Heart left ventricle (tissue), 16 donors: ENCODE measurements at regions not wholly inside any gene's neighbourhood (a gene's known extent, or its start where the extent isn't known, plus 50 kb on each side); places are given as distances from the start of the nearest gene placed in this dataset.

ENCODE experiments used
- ATAC-seq, 4 donors: fragments of 200-7000 bp; cut with Tn5 transposase; one replicate each; pipeline ENCODE4 v1.9.1; 2020 to 2022; ENCODE audit warnings: moderate library complexity in 4 of 4, mild to moderate bottlenecking in 3 of 4, moderate number of reproducible peaks in 1 of 4
- DNase-seq, 5 donors: peaks; one replicate each; pipeline ENCODE4 v3.0.0-alpha.2; 2020
- H3K27ac ChIP-seq, 12 donors: fragments of 200-600 bp; sonication (generic) in 4 of 12; one replicate each; pipeline versions ENCODE4 v1.5.0 to v1.8.0; 2016 to 2022; ENCODE audit warnings: mild to moderate bottlenecking in 2 of 12
- H3K27me3 ChIP-seq, 9 donors: fragments of 200-600 bp; sonication (generic) in 2 of 9; one replicate each; pipeline versions ENCODE4 v1.5.1 to v1.8.0; 2016 to 2022; ENCODE audit warnings: mild to moderate bottlenecking in 3 of 9
- H3K36me3 ChIP-seq, 9 donors: fragments of 200-600 bp; sonication (generic) in 2 of 9; one replicate each; pipeline versions ENCODE4 v1.5.0 to v1.8.0; 2018 to 2022; ENCODE audit warnings: mild to moderate bottlenecking in 2 of 9
- H3K4me1 ChIP-seq, 12 donors: fragments of 200-600 bp; sonication (generic) in 4 of 12; one replicate each; pipeline versions ENCODE4 v1.5.0 to v1.8.0; 2016 to 2022; ENCODE audit warnings: mild to moderate bottlenecking in 3 of 12
- H3K4me3 ChIP-seq, 12 donors: fragments of 200-600 bp; sonication (generic) in 4 of 12; one replicate each; pipeline versions ENCODE4 v1.5.0 to v1.8.0; 2017 to 2022; ENCODE audit warnings: mild to moderate bottlenecking in 9 of 12, moderate library complexity in 4 of 12
- H3K9me3 ChIP-seq, 12 donors: fragments of 200-600 bp; sonication (generic) in 4 of 12; one replicate each; pipeline versions ENCODE4 v1.5.0 to v1.8.0; 2016 to 2022; ENCODE audit warnings: mild to moderate bottlenecking in 1 of 12
- POLR2A ChIP-seq, 2 donors: fragments of 450-650 bp; IDR thresholded peaks; one replicate each; pipeline ENCODE4 v1.6.1; 2017; ENCODE audit warnings: antibody characterized with exemption in 2 of 2, mild to moderate bottlenecking in 2 of 2, moderate library complexity in 2 of 2
- WGBS, 4 donors: extraction: QIAGEN DNeasy Blood & Tissue Kit in 2 of 4; methylation state at CpG; one replicate each; pipeline versions ENCODE4 v1.1.5 to v1.1.7; 2013 to 2018; 5-methylcytosine and 5-hydroxymethylcytosine counted together
- intact Hi-C, 10 donors: fragments of 100-400 bp; cut with DNase I; formaldehyde crosslinking; loops; one replicate each; pipeline versions ENCODE4 v1.11.1 to v1.14.2; 2022
- TF ChIP-seq, protein P1 (sequence below), 12 donors: fragments of 200-600 bp; sonication (generic) in 4 of 12; IDR thresholded peaks; one replicate each; pipeline versions ENCODE4 v1.5.0 to v1.8.0; 2018 to 2022; ENCODE audit warnings: antibody characterized with exemption in 12 of 12, mild to moderate bottlenecking in 5 of 12
- donor health status: ischemic (EF 13 %, LVEDD 7.1; RV severe dilation, severe dysfunction).
- donor health status: healthy with polysubstance abuse.
- donor health status: DM: no; HTN: yes; CAD: no.
- donor health status: DM: no; HTN: no; CAD: no.
- donor health status: ischemic (EF 25% LVEDD 6.9; RV normal size, moderate dysfunction).
- donor health status: ischemic (EF 25% LVEDD 5.7; RV mildly dilated, moderate dysfunction).
- donor health status: healthy.
- donor health status: DM: yes; HTN: yes; CAD: no.
- donor health status: ischemic (EF 35%, LVEDD 5.7; RV mildly dilated, moderate dysfunction).
- donor health status: nonischemic (EF 11% LVEDD 7.7; RV severe dilation, severe dysfunction).
- donor health status: DM: yes; HTN: yes; CAD: no.
- donor health status: PGD.
- donor health status: ischemic (EF 29% LVEDD 5.4; RV normal size, mild dysfunction).
- donor health status: nonischemic (EF 23%, LVEDD 6.1; RV moderate dilation, normal function).

DNA sequence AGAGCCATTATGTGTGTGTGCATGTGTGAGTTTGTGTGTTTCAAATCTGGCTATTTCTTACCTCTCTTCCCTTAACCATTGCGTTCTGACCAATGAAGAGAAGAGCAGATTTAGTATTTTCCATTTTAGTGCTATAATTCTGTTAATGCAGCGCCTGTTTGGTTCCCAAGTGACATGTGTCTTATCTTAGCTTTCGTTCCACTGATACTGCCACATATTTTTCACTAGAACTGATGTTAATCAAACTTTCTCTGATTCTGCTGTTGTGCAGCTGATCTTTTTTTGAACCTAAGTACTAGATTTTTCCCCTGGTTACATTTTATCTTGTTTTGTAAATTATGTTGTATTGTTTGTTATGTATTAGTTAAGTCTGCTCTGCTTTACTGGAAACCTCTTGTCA lies 152.9 kb upstream of the MID1 start:
- ATAC-seq = no peak
- WGBS, 4 donors = 50 to 68% (median 62%) methylated on average over 3 of the region's 3 CpGs
- Histone ChIP-seq H3K4me3 (no peak overlapping the region), H3K4me1 (no peaks in the 10 kb centered on the region), H3K27me3 (peaks cover 0 to 10% (median 0%) of the 10 kb centered on the region in 9 donors), H3K36me3 (no peaks in the 10 kb centered on the region), H3K9me3 (no peaks in the 10 kb centered on the region), H3K27ac (no peak overlapping the region)
- TF ChIP-seq POLR2A (IDR thresholded peaks at IDR 0.05) = no peak
- TF ChIP-seq, protein P1, sequence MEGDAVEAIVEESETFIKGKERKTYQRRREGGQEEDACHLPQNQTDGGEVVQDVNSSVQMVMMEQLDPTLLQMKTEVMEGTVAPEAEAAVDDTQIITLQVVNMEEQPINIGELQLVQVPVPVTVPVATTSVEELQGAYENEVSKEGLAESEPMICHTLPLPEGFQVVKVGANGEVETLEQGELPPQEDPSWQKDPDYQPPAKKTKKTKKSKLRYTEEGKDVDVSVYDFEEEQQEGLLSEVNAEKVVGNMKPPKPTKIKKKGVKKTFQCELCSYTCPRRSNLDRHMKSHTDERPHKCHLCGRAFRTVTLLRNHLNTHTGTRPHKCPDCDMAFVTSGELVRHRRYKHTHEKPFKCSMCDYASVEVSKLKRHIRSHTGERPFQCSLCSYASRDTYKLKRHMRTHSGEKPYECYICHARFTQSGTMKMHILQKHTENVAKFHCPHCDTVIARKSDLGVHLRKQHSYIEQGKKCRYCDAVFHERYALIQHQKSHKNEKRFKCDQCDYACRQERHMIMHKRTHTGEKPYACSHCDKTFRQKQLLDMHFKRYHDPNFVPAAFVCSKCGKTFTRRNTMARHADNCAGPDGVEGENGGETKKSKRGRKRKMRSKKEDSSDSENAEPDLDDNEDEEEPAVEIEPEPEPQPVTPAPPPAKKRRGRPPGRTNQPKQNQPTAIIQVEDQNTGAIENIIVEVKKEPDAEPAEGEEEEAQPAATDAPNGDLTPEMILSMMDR (IDR thresholded peaks at IDR 0.05) = no peak
- DNase-seq = no peak
- intact Hi-C loops = no loop called here

DNA sequence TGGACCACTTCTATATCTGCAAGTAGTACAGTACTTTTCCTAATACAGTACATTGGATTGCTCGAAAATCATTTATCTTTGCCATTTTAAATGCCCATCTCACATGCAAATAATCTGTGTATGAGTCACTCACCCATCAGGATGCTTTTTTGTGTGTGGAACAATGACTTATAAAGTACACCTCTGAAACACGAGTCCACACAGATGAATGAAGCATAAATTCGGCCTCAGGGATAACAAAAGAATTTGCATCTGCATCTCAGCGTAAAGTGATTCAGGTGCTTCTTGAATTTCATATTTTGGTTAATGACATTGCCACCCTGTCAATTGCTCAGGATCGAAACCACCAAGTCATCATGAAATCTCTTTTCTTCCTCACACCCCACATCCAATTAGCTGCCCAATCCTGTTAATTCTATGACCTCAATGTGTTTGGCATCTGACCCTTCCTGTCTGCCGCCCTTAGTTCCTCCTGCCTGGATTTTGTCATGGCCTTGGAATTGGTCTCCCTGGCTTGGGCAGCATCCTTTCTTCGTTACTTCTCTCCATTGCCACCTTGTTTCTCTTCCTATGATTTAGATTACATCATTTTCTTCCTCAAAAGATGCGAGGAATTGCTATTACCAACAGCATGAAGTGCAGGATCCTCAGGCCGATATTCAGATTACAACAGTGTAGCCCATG lies 161.6 kb upstream of the MID1 start:
- DNase-seq (no peak), ATAC-seq (no peak)
- Histone ChIP-seq H3K27ac (no peak overlapping the region), H3K4me1 (no peaks in the 10 kb centered on the region), H3K27me3 (peaks cover 0 to 4% (median 0%) of the 10 kb centered on the region in 9 donors), H3K36me3 (no peaks in the 10 kb centered on the region), H3K4me3 (no peak overlapping the region), H3K9me3 (no peaks in the 10 kb centered on the region)
- 68 to 87% (median 80%) methylated on average over 9 of the region's 9 CpGs for WGBS, 4 donors
- no peak for TF ChIP-seq POLR2A (IDR thresholded peaks at IDR 0.05)
- TF ChIP-seq, protein P1 (IDR thresholded peaks at IDR 0.05) = no peak
- intact Hi-C loops = no loop called here

DNA sequence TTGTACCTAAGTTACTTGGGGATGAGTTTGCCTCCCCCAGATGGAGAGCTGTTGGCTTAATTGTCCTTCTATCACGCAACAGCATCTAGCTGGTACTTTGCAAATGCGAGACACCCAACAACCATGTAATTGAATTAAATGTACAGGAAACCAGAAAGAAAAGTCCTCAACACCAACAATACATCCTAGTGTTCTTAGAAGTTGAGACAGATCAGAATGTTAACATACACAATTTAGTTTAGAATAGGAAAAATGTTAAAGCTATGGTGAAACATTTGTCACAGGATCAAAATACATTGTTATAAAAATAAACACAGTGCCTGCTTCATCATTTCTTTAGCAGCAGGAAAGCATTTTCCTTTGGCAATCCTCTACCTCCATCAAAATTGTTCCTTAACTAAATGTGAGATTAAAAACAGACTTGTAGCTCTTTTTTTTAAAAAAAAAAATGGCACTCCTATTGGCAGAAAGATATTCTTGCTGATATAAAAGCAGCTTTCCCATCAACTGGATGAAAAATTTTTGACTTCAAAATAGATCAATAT lies 163.1 kb upstream of the MID1 start:
- ATAC-seq (no peak), DNase-seq (no peak)
- H3K4me3 ChIP-seq = no peak overlapping the region
- intact Hi-C loops = no loop called here
- H3K36me3 ChIP-seq = no peaks in the 10 kb centered on the region
- no peak overlapping the region for H3K27ac ChIP-seq
- TF ChIP-seq POLR2A (IDR thresholded peaks at IDR 0.05) = no peak
- TF ChIP-seq, protein P1 (IDR thresholded peaks at IDR 0.05) = no peak
- H3K27me3 ChIP-seq = peaks cover 0 to under 1% (median 0%) of the 10 kb centered on the region in 9 donors
- H3K9me3 ChIP-seq = no peaks in the 10 kb centered on the region
- WGBS, 4 donors = 72 to 97% (median 93%) methylated on average over 2 of the region's 2 CpGs
- no peaks in the 10 kb centered on the region for H3K4me1 ChIP-seq

DNA sequence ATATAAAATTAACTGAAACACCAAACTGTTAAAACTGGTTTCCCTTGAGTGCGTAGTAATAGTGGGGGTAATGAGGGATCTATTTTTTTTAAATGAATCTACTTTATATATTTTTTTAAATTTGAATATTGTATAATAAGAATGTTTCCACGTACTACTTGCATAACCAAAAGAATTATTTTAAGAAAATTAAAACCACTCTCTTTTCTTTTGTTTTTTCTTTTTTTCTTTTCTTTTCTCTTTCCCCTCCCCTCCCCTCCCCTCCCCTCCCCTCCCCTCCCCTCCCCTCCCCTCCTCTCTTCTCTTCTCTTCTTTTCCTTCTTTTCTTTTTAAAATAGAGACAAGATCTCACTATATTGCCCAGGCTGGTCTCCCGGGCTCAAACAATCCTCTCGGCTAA lies 166.9 kb upstream of the MID1 start:
- 87 to 98% (median 94%) methylated on average over 4 of the region's 4 CpGs for WGBS, 4 donors
- Histone ChIP-seq H3K27me3 (no peaks in the 10 kb centered on the region), H3K27ac (no peak overlapping the region), H3K36me3 (no peaks in the 10 kb centered on the region), H3K4me3 (no peak overlapping the region), H3K4me1 (no peaks in the 10 kb centered on the region), H3K9me3 (no peaks in the 10 kb centered on the region)
- intact Hi-C loops = no loop called here
- no peak for ATAC-seq
- TF ChIP-seq POLR2A (IDR thresholded peaks at IDR 0.05) = no peak
- TF ChIP-seq, protein P1 (IDR thresholded peaks at IDR 0.05) = no peak
- no peak for DNase-seq
